ENCODE measurements at regions not wholly inside any gene's neighbourhood (a gene's known extent, or its start where the extent isn't known, plus 50 kb on each side); places are given as distances from the start of the nearest gene placed in this dataset.

- no peak overlapping the region for H3K27ac Mint-ChIP-seq
These were observed 359.3 kb upstream of the PCDH20 start for GRCh38 chr13:61774903-61775302.

GRCh38 chr13:61770681-61771080 is 355.0 kb upstream of the PCDH20 start:
- Mint-ChIP-seq H3K4me1 (no peaks in the 10 kb centered on the region), H3K4me3 (no peak overlapping the region), H3K27ac (no peak overlapping the region), H3K36me3 (ENCODE audit: low read depth) (no peaks in the 10 kb centered on the region), H3K27me3 (no peaks in the 10 kb centered on the region)
- ATAC-seq (no peak), DNase-seq (no peak)
- peaks cover 3% of the 10 kb centered on the region for H3K9me3 ChIP-seq (ENCODE audit: control insufficient read depth, low read length, poor library complexity, severe bottlenecking)

More at GRCh38 chr13:61774903-61775302, 359.3 kb upstream of the PCDH20 start:
- Mint-ChIP-seq H3K4me3 (no peak overlapping the region), H3K36me3 (ENCODE audit: low read depth) (no peaks in the 10 kb centered on the region), H3K4me1 (no peaks in the 10 kb centered on the region), H3K27me3 (no peaks in the 10 kb centered on the region)
- no peak for ATAC-seq
- DNase-seq: no peak
- H3K9me3 ChIP-seq (ENCODE audit: control insufficient read depth, low read length, poor library complexity, severe bottlenecking): peaks cover 3% of the 10 kb centered on the region

GRCh38 chr13:61768175-61768574 is 352.5 kb upstream of the PCDH20 start:
- DNase-seq (no peak), ATAC-seq (no peak)
- no peaks in the 10 kb centered on the region for H3K9me3 ChIP-seq (ENCODE audit: control insufficient read depth, low read length, poor library complexity, severe bottlenecking)
- Mint-ChIP-seq H3K27ac (no peak overlapping the region), H3K4me3 (no peak overlapping the region), H3K36me3 (ENCODE audit: low read depth) (no peaks in the 10 kb centered on the region), H3K4me1 (no peaks in the 10 kb centered on the region), H3K27me3 (no peaks in the 10 kb centered on the region)

GRCh38 chr13:61766667-61767058 is 351.0 kb upstream of the PCDH20 start:
- H3K9me3 ChIP-seq (ENCODE audit: control insufficient read depth, low read length, poor library complexity, severe bottlenecking): no peaks in the 10 kb centered on the region
- Mint-ChIP-seq H3K36me3 (ENCODE audit: low read depth) (no peaks in the 10 kb centered on the region), H3K4me3 (no peak overlapping the region), H3K27me3 (no peaks in the 10 kb centered on the region), H3K4me1 (no peaks in the 10 kb centered on the region), H3K27ac (no peak overlapping the region)
- no peak for DNase-seq
- no peak for ATAC-seq

- no peak for ATAC-seq
- Mint-ChIP-seq H3K36me3 (ENCODE audit: low read depth) (no peaks in the 10 kb centered on the region), H3K27ac (no peak overlapping the region), H3K4me1 (no peaks in the 10 kb centered on the region), H3K27me3 (no peaks in the 10 kb centered on the region), H3K4me3 (no peak overlapping the region)
- H3K9me3 ChIP-seq (ENCODE audit: control insufficient read depth, low read length, poor library complexity, severe bottlenecking): no peaks in the 10 kb centered on the region
- no peak for DNase-seq
These were observed 350.5 kb upstream of the PCDH20 start for GRCh38 chr13:61765940-61766666.

GRCh38 chr13:61765181-61765742 is 349.6 kb upstream of the PCDH20 start:
- no peak overlapping the region for H3K27ac Mint-ChIP-seq
- H3K36me3 Mint-ChIP-seq (ENCODE audit: low read depth): no peaks in the 10 kb centered on the region
- H3K27me3 Mint-ChIP-seq: no peaks in the 10 kb centered on the region
- H3K9me3 ChIP-seq (ENCODE audit: control insufficient read depth, low read length, poor library complexity, severe bottlenecking): no peaks in the 10 kb centered on the region
- ATAC-seq (no peak), DNase-seq (no peak)
- no peaks in the 10 kb centered on the region for H3K4me1 Mint-ChIP-seq
- no peak overlapping the region for H3K4me3 Mint-ChIP-seq

GRCh38 chr13:61761690-61762089 is 346.0 kb upstream of the PCDH20 start:
- Mint-ChIP-seq H3K27ac (no peak overlapping the region), H3K27me3 (no peaks in the 10 kb centered on the region), H3K36me3 (ENCODE audit: low read depth) (no peaks in the 10 kb centered on the region), H3K4me3 (no peak overlapping the region), H3K4me1 (no peaks in the 10 kb centered on the region)
- ATAC-seq: no peak
- no peaks in the 10 kb centered on the region for H3K9me3 ChIP-seq (ENCODE audit: control insufficient read depth, low read length, poor library complexity, severe bottlenecking)
- no peak for DNase-seq

GRCh38 chr13:61760102-61760501 is 344.5 kb upstream of the PCDH20 start:
- ATAC-seq: no peak
- no peak overlapping the region for H3K4me3 Mint-ChIP-seq
- H3K36me3 Mint-ChIP-seq (ENCODE audit: low read depth): no peaks in the 10 kb centered on the region
- no peaks in the 10 kb centered on the region for H3K9me3 ChIP-seq (ENCODE audit: control insufficient read depth, low read length, poor library complexity, severe bottlenecking)
- DNase-seq: no peak
- H3K4me1 Mint-ChIP-seq: no peaks in the 10 kb centered on the region
- no peak overlapping the region for H3K27ac Mint-ChIP-seq
- H3K27me3 Mint-ChIP-seq: no peaks in the 10 kb centered on the region

- Mint-ChIP-seq H3K4me3 (no peak overlapping the region), H3K27ac (no peak overlapping the region), H3K27me3 (no peaks in the 10 kb centered on the region), H3K4me1 (no peaks in the 10 kb centered on the region), H3K36me3 (ENCODE audit: low read depth) (no peaks in the 10 kb centered on the region)
- H3K9me3 ChIP-seq (ENCODE audit: control insufficient read depth, low read length, poor library complexity, severe bottlenecking): no peaks in the 10 kb centered on the region
- ATAC-seq (no peak), DNase-seq (no peak)
These were observed 340.4 kb upstream of the PCDH20 start for GRCh38 chr13:61756031-61756430.

GRCh38 chr13:61751039-61751438 is 335.4 kb upstream of the PCDH20 start:
- H3K4me1 Mint-ChIP-seq: no peaks in the 10 kb centered on the region
- H3K9me3 ChIP-seq (ENCODE audit: control insufficient read depth, low read length, poor library complexity, severe bottlenecking): no peaks in the 10 kb centered on the region
- H3K27me3 Mint-ChIP-seq: no peaks in the 10 kb centered on the region
- H3K4me3 Mint-ChIP-seq: no peak overlapping the region
- ATAC-seq (no peak), DNase-seq (no peak)
- H3K36me3 Mint-ChIP-seq (ENCODE audit: low read depth): no peaks in the 10 kb centered on the region
- H3K27ac Mint-ChIP-seq: no peak overlapping the region

GRCh38 chr13:61738236-61738750 is 322.6 kb upstream of the PCDH20 start:
- Mint-ChIP-seq H3K4me1 (no peaks in the 10 kb centered on the region), H3K4me3 (no peak overlapping the region), H3K27me3 (no peaks in the 10 kb centered on the region), H3K36me3 (ENCODE audit: low read depth) (no peaks in the 10 kb centered on the region), H3K27ac (no peak overlapping the region)
- no peak for DNase-seq
- peaks cover 2% of the 10 kb centered on the region for H3K9me3 ChIP-seq (ENCODE audit: control insufficient read depth, low read length, poor library complexity, severe bottlenecking)
- ATAC-seq: no peak

GRCh38 chr13:61734683-61735082 is 319.0 kb upstream of the PCDH20 start:
- Mint-ChIP-seq H3K27me3 (no peaks in the 10 kb centered on the region), H3K4me1 (no peaks in the 10 kb centered on the region), H3K4me3 (no peak overlapping the region), H3K27ac (no peak overlapping the region), H3K36me3 (ENCODE audit: low read depth) (no peaks in the 10 kb centered on the region)
- peaks cover 2% of the 10 kb centered on the region for H3K9me3 ChIP-seq (ENCODE audit: control insufficient read depth, low read length, poor library complexity, severe bottlenecking)
- ATAC-seq: no peak
- DNase-seq: no peak

GRCh38 chr13:61728471-61728870 is 312.8 kb upstream of the PCDH20 start:
- H3K27ac Mint-ChIP-seq: no peak overlapping the region
- DNase-seq: no peak
- no peaks in the 10 kb centered on the region for H3K36me3 Mint-ChIP-seq (ENCODE audit: low read depth)
- ATAC-seq: no peak
- H3K27me3 Mint-ChIP-seq: no peaks in the 10 kb centered on the region
- no peaks in the 10 kb centered on the region for H3K4me1 Mint-ChIP-seq
- H3K9me3 ChIP-seq (ENCODE audit: control insufficient read depth, low read length, poor library complexity, severe bottlenecking): no peaks in the 10 kb centered on the region
- no peak overlapping the region for H3K4me3 Mint-ChIP-seq

GRCh38 chr13:61727767-61728166 is 312.1 kb upstream of the PCDH20 start:
- ATAC-seq (no peak), DNase-seq (no peak)
- Mint-ChIP-seq H3K27me3 (no peaks in the 10 kb centered on the region), H3K4me3 (no peak overlapping the region), H3K27ac (no peak overlapping the region), H3K36me3 (ENCODE audit: low read depth) (no peaks in the 10 kb centered on the region), H3K4me1 (no peaks in the 10 kb centered on the region)
- no peaks in the 10 kb centered on the region for H3K9me3 ChIP-seq (ENCODE audit: control insufficient read depth, low read length, poor library complexity, severe bottlenecking)

Measured in T-helper 17 cell (primary cell).